Uterus (tissue), 3 donors: ENCODE measurements at regions not wholly inside any gene's neighbourhood (a gene's known extent, or its start where the extent isn't known, plus 50 kb on each side); places are given as distances from the start of the nearest gene placed in this dataset.

Experiments
- DNase-seq, 2 donors: peaks; one replicate each; pipeline ENCODE4 v3.0.0-alpha.2; 2019 to 2020
- H3K27ac ChIP-seq, 2 donors: fragments of 200-600 bp; sonication (generic); 1 replicate in 1 of 2; 2 replicates in 1 of 2; pipeline ENCODE4 v1.5.1; 2016 to 2018
- H3K27me3 ChIP-seq, 2 donors: fragments of 200-600 bp; sonication (generic); one replicate each; pipeline ENCODE4 v1.5.1; 2018 to 2019; ENCODE audit warnings: control low read depth in 1 of 2
- H3K36me3 ChIP-seq, 2 donors: fragments of 200-600 bp; sonication (generic); one replicate each; pipeline ENCODE4 v1.5.1; 2019; ENCODE audit warnings: control low read depth in 1 of 2
- H3K4me1 ChIP-seq, 2 donors: fragments of 200-600 bp; sonication (generic); one replicate each; pipeline ENCODE4 v1.5.1; 2018 to 2019; ENCODE audit warnings: control low read depth in 1 of 2
- H3K4me3 ChIP-seq, 2 donors: fragments of 200-600 bp; sonication (generic); 1 replicate in 1 of 2; 2 replicates in 1 of 2; pipeline ENCODE4 v1.5.1; 2018 to 2019; ENCODE audit warnings: mild to moderate bottlenecking in 1 of 2
- H3K9me3 ChIP-seq, 2 donors: fragments of 200-600 bp; sonication (generic); one replicate each; pipeline ENCODE4 v1.5.1; 2019; ENCODE audit warnings: control low read depth in 1 of 2
- CTCF ChIP-seq, 4 experiments: fragments of 200-600 bp in 2 of 4; fragments of 450-650 bp in 2 of 4; sonication (generic) in 2 of 4; IDR thresholded peaks; one replicate each; pipeline ENCODE4 v1.5.1; 2016 to 2019; ENCODE audit warnings: antibody characterized with exemption in 4 of 4, mild to moderate bottlenecking in 2 of 4, moderate library complexity in 1 of 4
- POLR2A ChIP-seq, 2 donors: fragments of 450-650 bp; IDR thresholded peaks; one replicate each; pipeline ENCODE4 v1.6.1; 2016; ENCODE audit warnings: antibody characterized with exemption in 2 of 2, mild to moderate bottlenecking in 1 of 2, moderate library complexity in 1 of 2
- intact Hi-C: fragments of 100-400 bp; cut with DNase I; formaldehyde crosslinking; loops from one replicate; pipeline ENCODE4 v1.15.1; 2023; ENCODE audit warnings: low total_unique reads
- donor health status: DM: yes; HTN: yes; CAD: no.

- Histone ChIP-seq H3K4me1 (no peaks in the 10 kb centered on the region), H3K9me3 (no peaks in the 10 kb centered on the region), H3K27me3 (no peaks in the 10 kb centered on the region), H3K36me3 (no peaks in the 10 kb centered on the region), H3K27ac (no peak overlapping the region), H3K4me3 (no peak overlapping the region)
- no peak for DNase-seq
- intact Hi-C loops = no loop called here
- TF ChIP-seq POLR2A (IDR thresholded peaks at IDR 0.05) = no peak
Observed at GRCh38 chr2:19720306-19720705, 181.5 kb downstream of the TTC32 start.

GRCh38 chr2:19719540-19719939, 182.2 kb downstream of the TTC32 start:
- DNase-seq = no peak
- H3K4me3 ChIP-seq = no peak overlapping the region
- H3K36me3 ChIP-seq = no peaks in the 10 kb centered on the region
- no peaks in the 10 kb centered on the region for H3K4me1 ChIP-seq
- no peak for TF ChIP-seq CTCF (IDR thresholded peaks at IDR 0.05)
- no peak for TF ChIP-seq POLR2A (IDR thresholded peaks at IDR 0.05)
- no peaks in the 10 kb centered on the region for H3K27me3 ChIP-seq
- H3K9me3 ChIP-seq = no peaks in the 10 kb centered on the region
- intact Hi-C loops = no loop called here
- no peak overlapping the region for H3K27ac ChIP-seq

GRCh38 chr2:19717446-19717845, 184.3 kb downstream of the TTC32 start:
- H3K4me1 ChIP-seq = no peaks in the 10 kb centered on the region
- H3K9me3 ChIP-seq = no peaks in the 10 kb centered on the region
- no peaks in the 10 kb centered on the region for H3K27me3 ChIP-seq
- intact Hi-C loops = no loop called here
- H3K27ac ChIP-seq = no peak overlapping the region
- no peak for DNase-seq
- no peaks in the 10 kb centered on the region for H3K36me3 ChIP-seq
- no peak for TF ChIP-seq CTCF (IDR thresholded peaks at IDR 0.05)
- no peak for TF ChIP-seq POLR2A (IDR thresholded peaks at IDR 0.05)
- no peak overlapping the region for H3K4me3 ChIP-seq

GRCh38 chr2:19714926-19715325, 186.9 kb downstream of the TTC32 start:
- intact Hi-C loops = no loop called here
- Histone ChIP-seq H3K27ac (no peak overlapping the region), H3K9me3 (no peaks in the 10 kb centered on the region)

GRCh38 chr2:19712850-19713249, 188.9 kb downstream of the TTC32 start:
- TF ChIP-seq POLR2A (IDR thresholded peaks at IDR 0.05) = no peak
- TF ChIP-seq CTCF (IDR thresholded peaks at IDR 0.05) = no peak

More at GRCh38 chr2:19714926-19715325, 186.9 kb downstream of the TTC32 start:
- no peaks in the 10 kb centered on the region for H3K4me1 ChIP-seq
- H3K27me3 ChIP-seq = no peaks in the 10 kb centered on the region
- H3K4me3 ChIP-seq = no peak overlapping the region
- H3K36me3 ChIP-seq = no peaks in the 10 kb centered on the region
- TF ChIP-seq POLR2A (IDR thresholded peaks at IDR 0.05) (no peak), CTCF (IDR thresholded peaks at IDR 0.05) (no peak)
- DNase-seq = no peak

More at GRCh38 chr2:19712850-19713249, 188.9 kb downstream of the TTC32 start:
- DNase-seq = no peak
- Histone ChIP-seq H3K4me1 (no peaks in the 10 kb centered on the region), H3K27me3 (no peaks in the 10 kb centered on the region), H3K36me3 (no peaks in the 10 kb centered on the region), H3K9me3 (no peaks in the 10 kb centered on the region), H3K27ac (no peak overlapping the region), H3K4me3 (no peak overlapping the region)
- intact Hi-C loops = no loop called here
